Left ventricle myocardium inferior (tissue), 1 donor: ENCODE measurements at regions not wholly inside any gene's neighbourhood (a gene's known extent, or its start where the extent isn't known, plus 50 kb on each side); places are given as distances from the start of the nearest gene placed in this dataset.

Source experiments
- DNase-seq: peaks from one replicate; pipeline ENCODE4 v3.0.0-alpha.2; 2020
- H3K27ac ChIP-seq: fragments of 200-600 bp; replicated peaks from 2 replicates; pipeline ENCODE4 v1.8.0; 2021
- H3K27me3 ChIP-seq: fragments of 200-600 bp; 2 replicates; pipeline ENCODE4 v1.8.0; 2021; ENCODE audit warnings: low read depth
- H3K36me3 ChIP-seq: fragments of 200-600 bp; 2 replicates; pipeline ENCODE4 v1.8.0; 2021
- H3K4me1 ChIP-seq: fragments of 200-600 bp; 2 replicates; pipeline ENCODE4 v1.8.0; 2021
- H3K4me3 ChIP-seq: fragments of 200-600 bp; 2 replicates; pipeline ENCODE4 v1.8.0; 2021; ENCODE audit warnings: mild to moderate bottlenecking, moderate library complexity
- H3K9me3 ChIP-seq: fragments of 200-600 bp; replicated peaks from 2 replicates; pipeline ENCODE4 v1.8.0; 2021
- CTCF ChIP-seq: fragments of 200-600 bp; IDR thresholded peaks from 2 replicates; pipeline ENCODE4 v1.8.0; 2021; ENCODE audit warnings: antibody characterized with exemption, mild to moderate bottlenecking, borderline replicate concordance
- intact Hi-C: fragments of 100-400 bp; cut with micrococcal nuclease; formaldehyde crosslinking; loops from one replicate; pipeline ENCODE4 v1.11.0; 2022
- donor health status: DM: no; HTN: yes; CAD: no; lungs with severe emphysema.

DNA sequence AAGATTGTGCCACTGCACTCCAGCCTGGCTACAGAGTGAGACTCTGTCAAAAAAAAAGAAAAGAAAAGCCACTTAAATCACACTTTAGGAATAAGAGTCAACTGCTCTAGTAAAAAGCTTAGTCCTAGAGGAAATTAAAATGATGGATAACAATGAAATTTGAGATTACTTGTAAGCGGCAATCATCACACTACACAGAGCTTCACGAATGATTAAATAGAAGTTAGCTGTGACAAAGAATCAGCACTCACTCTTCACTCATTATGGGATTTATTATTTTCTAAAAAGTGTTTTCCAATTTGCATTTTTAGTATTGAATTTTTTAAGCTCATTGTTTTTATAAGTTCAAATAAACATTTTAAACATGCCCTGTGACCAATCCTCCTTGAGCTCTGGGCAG lies 718.0 kb downstream of the UTRN start:
- intact Hi-C loops, result no loop called here
- Histone ChIP-seq H3K27ac (no peak overlapping the region), H3K27me3 (no peaks in the 10 kb centered on the region), H3K36me3 (no peaks in the 10 kb centered on the region), H3K9me3 (no peaks in the 10 kb centered on the region), H3K4me1 (no peaks in the 10 kb centered on the region), H3K4me3 (no peak overlapping the region)
- no peak for TF ChIP-seq CTCF
- no peak for DNase-seq

DNA sequence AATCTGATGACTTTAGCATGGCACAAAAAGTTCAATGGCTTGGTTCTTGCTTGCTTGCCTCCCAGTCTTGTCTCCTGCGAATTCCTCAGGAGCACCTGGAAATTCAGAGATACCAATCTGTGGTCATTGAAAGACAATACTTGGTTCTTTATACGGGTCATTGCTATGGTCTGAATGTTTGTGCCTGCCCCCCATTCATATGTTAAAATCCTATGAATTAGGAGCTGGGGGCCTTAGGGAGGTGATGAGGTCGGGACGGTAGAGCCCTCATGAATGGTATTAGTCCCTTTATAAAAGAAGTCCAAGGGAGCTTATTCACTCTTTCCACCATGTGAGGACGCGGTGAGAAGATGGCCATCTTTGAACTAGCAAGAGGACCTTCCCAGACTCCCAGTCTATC lies 721.8 kb downstream of the UTRN start:
- H3K4me1 ChIP-seq, result no peaks in the 10 kb centered on the region
- H3K4me3 ChIP-seq, result no peak overlapping the region
- no peaks in the 10 kb centered on the region for H3K27me3 ChIP-seq
- no peaks in the 10 kb centered on the region for H3K36me3 ChIP-seq
- intact Hi-C loops, result no loop called here
- H3K27ac ChIP-seq, result no peak overlapping the region
- no peak for DNase-seq
- no peaks in the 10 kb centered on the region for H3K9me3 ChIP-seq
- no peak for TF ChIP-seq CTCF

DNA sequence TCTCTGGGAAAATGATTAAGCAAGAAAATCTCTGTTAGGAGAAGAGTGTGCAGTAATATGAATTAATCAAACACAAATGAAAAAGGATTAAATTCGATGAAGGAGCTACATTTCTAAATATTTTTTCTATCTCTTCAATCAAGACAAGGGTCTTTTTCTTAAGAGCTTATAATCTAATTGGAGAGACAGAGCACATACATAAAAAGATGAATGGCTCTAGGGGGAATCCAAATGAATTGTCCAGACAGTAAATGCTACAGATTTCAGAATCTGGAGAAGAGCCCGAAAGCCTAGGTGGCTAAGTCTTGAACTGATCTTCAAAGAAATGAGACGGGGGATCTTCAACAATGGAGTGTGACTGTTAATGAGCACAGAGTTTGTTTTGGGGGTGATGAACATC lies 723.6 kb downstream of the UTRN start:
- H3K27ac ChIP-seq, result no peak overlapping the region
- no peaks in the 10 kb centered on the region for H3K9me3 ChIP-seq
- no peak for TF ChIP-seq CTCF
- H3K36me3 ChIP-seq, result no peaks in the 10 kb centered on the region
- H3K27me3 ChIP-seq, result no peaks in the 10 kb centered on the region
- no peaks in the 10 kb centered on the region for H3K4me1 ChIP-seq
- intact Hi-C loops, result no loop called here
- no peak for DNase-seq
- no peak overlapping the region for H3K4me3 ChIP-seq

DNA sequence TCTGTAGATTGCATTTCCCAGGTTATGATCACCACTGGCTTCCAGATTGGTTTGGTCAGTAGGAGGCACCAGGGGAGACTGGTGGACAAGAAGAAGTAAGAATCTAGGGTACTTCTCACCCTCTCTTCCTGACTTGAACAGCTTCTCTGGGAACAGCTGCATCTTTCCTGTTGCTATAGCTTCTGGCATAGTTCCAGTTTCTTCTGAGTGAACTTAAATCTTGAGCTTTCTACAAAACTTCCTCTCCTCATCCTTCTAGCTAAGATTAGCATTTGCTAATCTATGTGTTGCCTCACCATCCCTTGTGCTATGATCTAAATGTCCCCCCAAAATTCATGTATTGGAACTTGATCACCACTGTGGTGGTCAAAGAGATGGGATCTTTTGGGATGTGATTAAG lies 724.6 kb downstream of the UTRN start:
- no peak for TF ChIP-seq CTCF

GRCh38 chr6:145012039-145012662 lies 723.2 kb downstream of the EPM2A start:
- H3K4me3 ChIP-seq, result no peak overlapping the region
- no peaks in the 10 kb centered on the region for H3K27me3 ChIP-seq
- H3K4me1 ChIP-seq, result peaks cover 6% of the 10 kb centered on the region
- DNase-seq, result no peak
- intact Hi-C loops, result no loop called here
- H3K27ac ChIP-seq, result no peak overlapping the region
- no peaks in the 10 kb centered on the region for H3K36me3 ChIP-seq
- no peak for TF ChIP-seq CTCF
- no peaks in the 10 kb centered on the region for H3K9me3 ChIP-seq

More for the DNA sequence above, 724.6 kb downstream of the UTRN start:
- Histone ChIP-seq H3K9me3 (no peaks in the 10 kb centered on the region), H3K36me3 (no peaks in the 10 kb centered on the region), H3K27me3 (no peaks in the 10 kb centered on the region), H3K4me3 (no peak overlapping the region), H3K4me1 (no peaks in the 10 kb centered on the region), H3K27ac (no peak overlapping the region)
- intact Hi-C loops, result no loop called here
- no peak for DNase-seq
